ENCODE measurements at regions not wholly inside any gene's neighbourhood (a gene's known extent, or its start where the extent isn't known, plus 50 kb on each side); places are given as distances from the start of the nearest gene placed in this dataset.
"Not testable (repeated sequence)": the region's sequence is repeated elsewhere in the genome, so short reads cannot be mapped to it uniquely, and the experiment has no call there.

DNA sequence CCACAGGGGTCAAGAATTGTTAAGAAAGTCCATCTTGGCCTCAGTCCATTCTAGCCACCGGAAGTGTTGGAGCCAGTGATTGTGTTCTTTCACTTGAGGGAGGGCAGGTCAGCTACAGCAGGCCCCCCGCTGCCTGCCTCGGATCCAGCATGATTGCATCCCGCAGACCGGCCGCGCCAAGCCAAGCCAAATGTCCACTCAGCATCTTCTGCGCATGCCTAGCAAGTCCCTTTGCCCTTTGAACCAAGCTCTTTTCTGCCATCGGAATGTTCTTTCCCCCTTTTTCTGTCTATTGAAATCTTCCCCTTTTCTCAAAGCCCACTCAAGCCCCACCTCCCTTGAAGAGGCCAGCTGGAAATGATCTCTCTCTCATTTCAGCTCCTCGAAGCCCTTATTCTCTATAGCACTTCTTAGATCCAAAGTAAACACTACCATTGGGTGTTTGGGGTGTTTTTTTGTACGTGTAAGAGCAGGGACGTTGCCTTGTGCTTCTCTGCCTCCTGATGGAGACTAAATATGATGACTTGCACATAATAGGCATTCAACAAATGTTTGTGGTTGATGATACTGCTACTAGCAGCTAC, 147.8 kb upstream of the BCOR start:
- DNase-seq (ENCODE audit: low read depth): no peak

GRCh38 chrX:40244980-40245379, 147.2 kb upstream of the BCOR start:
- no peak for DNase-seq (ENCODE audit: low read depth)

GRCh38 chrX:40243755-40244515, 146.2 kb upstream of the BCOR start:
- no peak for DNase-seq (ENCODE audit: low read depth)

GRCh38 chrX:40240844-40241243, 143.1 kb upstream of the BCOR start:
- no peak for DNase-seq (ENCODE audit: low read depth)

- DNase-seq (ENCODE audit: low read depth): no peak
Measured at GRCh38 chrX:40237731-40238178, 140.0 kb upstream of the BCOR start.

- no peak for DNase-seq (ENCODE audit: low read depth)
Measured at GRCh38 chrX:40230646-40231045, 132.9 kb upstream of the BCOR start.

DNA sequence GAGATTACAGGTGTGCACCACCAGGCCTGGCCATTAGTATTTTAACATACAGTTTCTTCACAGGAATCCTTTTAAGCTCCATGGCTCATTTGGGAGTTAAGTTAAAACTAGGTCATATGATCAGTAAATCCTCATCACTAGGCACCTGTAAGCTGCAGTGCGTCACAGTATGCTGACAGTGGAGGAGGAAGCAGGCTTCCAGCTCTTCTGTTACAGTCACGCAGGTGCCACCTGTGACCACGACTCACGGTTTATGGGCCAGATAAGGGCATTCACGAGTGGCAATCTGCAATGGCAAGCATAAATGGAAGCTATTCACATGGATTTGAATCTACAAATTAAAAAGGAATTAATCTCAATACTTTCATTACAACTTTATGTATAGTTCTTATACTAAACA, 129.4 kb upstream of the BCOR start:
- DNase-seq (ENCODE audit: low read depth): no peak

DNA sequence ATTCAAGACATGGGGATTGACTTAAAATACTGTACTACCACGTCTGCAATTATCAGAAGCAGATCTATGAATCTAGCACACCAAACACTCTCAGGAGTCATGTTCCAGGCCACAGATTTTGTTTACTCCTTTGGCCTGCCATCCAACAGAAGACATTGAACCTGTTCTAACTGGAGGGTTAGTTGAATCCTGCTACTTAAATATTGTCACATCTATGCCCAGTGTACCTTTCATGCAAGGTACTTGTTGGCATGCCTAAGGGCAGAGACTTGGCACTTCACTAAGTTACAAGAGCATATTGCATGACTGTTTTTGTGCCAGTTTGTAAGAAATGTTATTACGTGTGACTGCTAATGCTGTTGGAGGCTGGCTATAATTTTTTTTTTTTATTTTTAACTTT, 126.9 kb upstream of the BCOR start:
- no peak for DNase-seq (ENCODE audit: low read depth)

- not testable (repeated sequence) for DNase-seq (ENCODE audit: low read depth)
Measured at GRCh38 chrX:40222612-40223011, 124.9 kb upstream of the BCOR start.

- DNase-seq (ENCODE audit: low read depth): no peak
Measured at GRCh38 chrX:40213092-40213491, 115.3 kb upstream of the BCOR start.

GRCh38 chrX:40209951-40210617, 112.3 kb upstream of the BCOR start:
- no peak for DNase-seq (ENCODE audit: low read depth)

DNA sequence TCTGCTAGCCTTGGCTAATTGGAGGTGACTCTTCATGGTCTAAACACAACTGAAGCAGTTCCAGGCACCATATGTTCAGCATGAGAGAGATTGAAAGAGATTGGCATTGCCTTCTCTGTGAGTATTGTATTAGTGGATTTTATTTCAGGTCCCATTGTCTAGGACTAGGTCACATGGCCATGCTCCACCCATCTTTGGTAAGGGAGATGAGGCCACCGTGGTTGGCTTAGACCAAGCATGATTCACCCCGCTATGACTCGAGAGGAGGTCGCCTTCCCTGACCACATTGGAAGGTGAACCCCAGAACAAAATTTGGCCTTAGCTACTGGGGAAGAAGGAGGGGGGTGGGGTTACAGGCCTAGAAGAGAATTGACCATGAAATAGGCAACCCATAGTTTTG, 109.9 kb upstream of the BCOR start:
- DNase-seq (ENCODE audit: low read depth): no peak

GRCh38 chrX:40205471-40205870, 107.7 kb upstream of the BCOR start:
- DNase-seq (ENCODE audit: low read depth): no peak

- DNase-seq (ENCODE audit: low read depth): no peak
Measured at GRCh38 chrX:40202456-40202855, 104.7 kb upstream of the BCOR start.

DNA sequence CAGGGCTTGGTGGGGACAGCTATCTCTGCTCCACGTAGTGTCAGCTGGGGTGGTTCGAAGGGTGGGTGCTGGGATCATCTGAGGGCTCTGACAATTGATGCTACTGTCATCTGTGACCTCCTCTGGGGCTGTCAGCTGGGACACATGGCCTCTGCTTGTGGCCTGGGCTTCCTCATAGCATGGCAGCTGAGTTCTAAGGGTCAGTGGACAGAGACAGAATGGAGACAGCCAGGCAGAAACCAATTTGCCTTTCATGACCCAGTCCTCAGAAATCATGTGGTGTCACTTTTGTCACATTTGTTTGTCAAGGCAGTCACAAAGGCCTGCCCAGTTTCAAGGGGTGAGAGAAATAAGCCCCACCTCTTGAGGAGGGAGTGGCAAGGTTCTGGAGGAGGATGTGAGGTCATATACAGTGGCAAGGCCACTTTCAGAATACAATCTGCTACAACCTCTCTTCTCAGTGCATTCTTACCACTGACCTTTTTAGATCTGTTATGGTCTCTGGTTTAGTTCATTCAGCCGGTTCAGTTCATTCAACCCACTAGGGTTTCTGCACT, 103.6 kb upstream of the BCOR start:
- no peak for DNase-seq (ENCODE audit: low read depth)

DNA sequence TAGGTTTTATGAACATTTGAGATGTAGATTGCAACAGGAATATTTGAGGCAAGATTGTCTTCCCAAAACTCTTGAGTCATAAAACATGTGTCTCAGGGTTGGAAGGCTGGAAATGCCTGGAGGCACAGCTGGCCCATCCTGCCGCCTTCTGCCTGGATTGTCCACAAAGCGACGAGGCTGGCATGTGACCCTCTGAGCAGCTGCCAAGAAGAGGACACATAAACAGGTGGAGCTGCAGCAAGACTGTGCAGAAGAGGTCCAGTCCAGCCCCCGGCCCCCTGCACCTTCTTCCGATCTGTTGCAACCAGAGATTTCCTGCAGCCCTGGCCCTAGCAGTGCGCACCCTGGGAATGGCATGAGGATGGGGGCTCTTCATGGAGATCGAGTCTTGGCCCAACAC, 101.9 kb upstream of the BCOR start:
- DNase-seq (ENCODE audit: low read depth): no peak

- DNase-seq (ENCODE audit: low read depth): no peak
Measured at GRCh38 chrX:40197071-40197470, 99.3 kb upstream of the BCOR start.

DNA sequence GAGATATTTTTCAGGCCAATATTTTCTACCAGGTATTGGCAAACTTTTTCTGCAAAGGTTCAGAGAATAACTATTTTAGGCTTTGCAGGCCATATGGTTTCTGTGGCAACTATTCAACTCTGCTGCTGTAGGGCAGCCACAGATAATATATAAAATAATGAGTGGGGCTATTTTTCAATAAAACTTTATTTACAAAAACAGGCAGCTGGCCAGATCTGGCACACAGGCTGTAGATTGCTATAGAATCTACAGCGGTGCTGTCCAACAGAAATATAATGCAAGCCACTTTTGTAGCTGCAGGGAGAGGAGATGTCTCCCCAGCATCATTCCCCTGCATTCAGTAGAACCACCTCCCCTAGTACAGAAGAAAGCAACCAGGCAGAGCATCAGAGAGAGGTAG, 97.6 kb upstream of the BCOR start:
- no peak for DNase-seq (ENCODE audit: low read depth)

DNA sequence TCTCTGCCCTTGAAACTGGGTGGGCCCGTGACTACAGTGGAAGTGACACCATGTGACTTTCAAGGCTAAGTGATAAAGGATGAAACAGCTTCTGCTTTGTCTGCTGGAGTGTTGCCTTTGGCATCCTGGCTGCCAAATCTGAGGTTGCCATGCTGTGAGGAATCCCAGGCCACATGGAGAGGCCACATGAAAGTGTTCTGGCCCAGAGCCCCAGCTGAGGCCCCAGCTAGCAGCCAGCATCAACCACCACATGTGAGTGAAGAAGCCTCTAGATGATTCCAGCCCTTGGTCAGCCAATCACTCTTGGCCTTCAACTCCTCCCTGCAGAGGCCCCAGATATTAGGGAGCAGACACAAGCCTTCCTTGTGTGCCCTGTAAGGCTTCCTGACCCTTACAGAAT, 94.4 kb upstream of the BCOR start:
- no peak for DNase-seq (ENCODE audit: low read depth)

DNA sequence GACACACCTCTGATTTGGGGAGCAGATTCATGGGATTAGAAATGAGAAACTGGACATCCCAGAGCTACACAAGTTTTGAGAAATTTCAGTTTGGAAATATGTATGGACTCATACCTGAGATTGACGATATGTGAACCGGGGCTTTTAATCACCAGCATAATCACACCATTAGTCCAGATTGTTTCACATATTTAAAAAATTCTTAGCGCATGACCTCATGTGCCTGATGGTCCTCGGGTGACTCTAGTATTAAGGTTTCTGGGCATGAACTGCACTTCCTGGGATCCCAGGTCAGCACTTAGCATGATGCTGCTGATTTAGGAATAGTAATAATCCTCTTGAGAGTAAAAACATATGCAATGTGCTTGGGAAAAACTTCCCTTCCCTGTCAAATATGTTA, 91.9 kb upstream of the BCOR start:
- DNase-seq (ENCODE audit: low read depth): no peak

DNA sequence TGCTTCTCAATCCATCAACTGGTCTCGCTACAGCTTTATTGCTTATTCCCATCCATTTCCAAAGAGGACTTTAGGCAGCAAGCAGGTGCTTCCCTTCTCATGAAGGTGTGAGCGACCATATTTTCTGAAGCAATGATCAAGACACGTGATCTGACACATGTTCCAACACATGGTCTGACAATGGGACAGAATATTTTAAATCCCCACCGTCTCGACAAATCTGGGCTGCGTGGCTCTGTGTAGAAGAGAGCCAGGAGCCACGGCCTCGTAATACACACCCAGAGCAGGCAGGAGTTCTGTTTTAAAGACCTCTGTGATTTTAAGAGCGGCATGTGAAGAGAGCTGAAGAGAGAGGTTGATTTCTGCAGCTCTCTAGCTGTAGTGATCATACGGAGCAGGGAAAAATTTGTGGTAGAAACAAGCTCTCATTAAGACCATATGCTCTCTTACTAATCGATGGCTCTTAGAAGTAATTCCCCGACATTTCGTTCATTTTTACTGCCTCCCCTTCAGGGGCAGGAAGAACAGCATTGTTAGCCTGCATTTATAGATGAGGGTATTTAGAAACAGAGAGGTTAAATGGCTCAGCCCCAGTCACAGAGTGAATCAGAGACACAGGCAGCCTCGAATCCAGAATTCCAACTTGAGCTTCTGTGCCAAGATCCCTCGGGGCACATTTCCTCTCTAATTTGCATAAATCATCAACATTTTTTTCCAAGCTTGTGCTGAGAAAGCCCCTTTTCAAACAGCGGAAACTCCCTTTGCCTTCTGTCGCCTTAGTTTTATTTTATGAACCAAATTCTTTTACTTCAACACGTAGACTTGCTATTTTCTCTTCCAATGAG, 91.0 kb upstream of the BCOR start:
- DNase-seq (ENCODE audit: low read depth): no peak

GRCh38 chrX:40184968-40185367, 87.2 kb upstream of the BCOR start:
- DNase-seq (ENCODE audit: low read depth): no peak

Data from activated T-helper 9 cell treated with anti-CD3 and anti-CD28 coated beads, Interleukin-2, amount 50 U/mL, for 16 hours (primary cell).